CD14-positive monocyte (primary cell): ENCODE measurements at regions not wholly inside any gene's neighbourhood (a gene's known extent, or its start where the extent isn't known, plus 50 kb on each side); places are given as distances from the start of the nearest gene placed in this dataset.

Experiments
- DNase-seq, 3 donors: peaks; one replicate each; pipeline ENCODE4 v3.0.0-alpha.2; 2011 to 2022
- H2AFZ ChIP-seq: 2 replicates; pipeline ENCODE4 v1.6.0; 2012; ENCODE audit warnings: mild to moderate bottlenecking, low read depth, low read length, inconsistent platforms; ENCODE audit not compliant: insufficient read depth, poor library complexity, severe bottlenecking
- H3K27ac ChIP-seq, 2 donors: 1 replicate in 1 of 2; 2 replicates in 1 of 2; pipeline ENCODE4 v1.5.1; 2012 to 2013; ENCODE audit warnings: low read length in 2 of 2, control low read depth in 1 of 2, inconsistent platforms in 1 of 2, low read depth in 1 of 2, mild to moderate bottlenecking in 1 of 2
- H3K27me3 ChIP-seq, 2 donors: one replicate each; pipeline versions ENCODE4 v1.6.0 to v1.6.1; 2011 to 2013; ENCODE audit warnings: low read length in 2 of 2; ENCODE audit not compliant: control insufficient read depth in 2 of 2, insufficient read depth in 2 of 2
- H3K36me3 ChIP-seq, 2 donors: replicated peaks in 1 of 2; 1 replicate in 1 of 2; 2 replicates in 1 of 2; pipeline versions ENCODE4 v1.5.1 to v1.6.1; 2012 to 2013; ENCODE audit warnings: low read length in 2 of 2, control low read depth in 1 of 2, inconsistent platforms in 1 of 2, mild to moderate bottlenecking in 1 of 2; ENCODE audit not compliant: insufficient read depth in 2 of 2, control insufficient read depth in 1 of 2
- H3K4me1 ChIP-seq, 2 donors: 1 replicate in 1 of 2; 2 replicates in 1 of 2; pipeline versions ENCODE4 v1.5.1 to v1.6.1; 2012 to 2013; ENCODE audit warnings: low read length in 2 of 2, control low read depth in 1 of 2, inconsistent platforms in 1 of 2, mild to moderate bottlenecking in 1 of 2, moderate library complexity in 1 of 2; ENCODE audit not compliant: insufficient read depth in 2 of 2, control insufficient read depth in 1 of 2
- H3K4me2 ChIP-seq: replicated peaks from 2 replicates; pipeline ENCODE3; 2012; ENCODE audit warnings: low read length, moderate library complexity, mild to moderate bottlenecking; ENCODE audit not compliant: poor library complexity, severe bottlenecking; ENCODE audit errors: extremely low read depth
- H3K4me3 ChIP-seq, 3 experiments: fragments of 200-600 bp in 1 of 3; sonication (generic) in 1 of 3; replicated peaks in 1 of 3; 1 replicate in 2 of 3; 2 replicates in 1 of 3; pipeline ENCODE4 v1.5.1; 2011 to 2013; ENCODE audit warnings: low read length in 3 of 3, mild to moderate bottlenecking in 3 of 3, control low read depth in 2 of 3, low read depth in 2 of 3, inconsistent platforms in 1 of 3, moderate library complexity in 1 of 3
- H3K79me2 ChIP-seq: 2 replicates; pipeline ENCODE4 v1.6.0; 2012; ENCODE audit warnings: mild to moderate bottlenecking, control low read depth, inconsistent platforms, low read length, moderate library complexity; ENCODE audit not compliant: insufficient read depth
- H3K9ac ChIP-seq: 2 replicates; pipeline ENCODE4 v1.6.0; 2017; ENCODE audit warnings: low read length, mild to moderate bottlenecking; ENCODE audit not compliant: insufficient read depth, poor library complexity, severe bottlenecking
- H3K9me3 ChIP-seq, 2 donors: replicated peaks in 1 of 2; 1 replicate in 1 of 2; 2 replicates in 1 of 2; pipeline versions ENCODE4 v1.5.1 to v1.6.1; 2012 to 2013; ENCODE audit warnings: low read length in 2 of 2, control low read depth in 1 of 2; ENCODE audit not compliant: control insufficient read depth in 1 of 2, insufficient read depth in 1 of 2
- H4K20me1 ChIP-seq: 2 replicates; pipeline ENCODE4 v1.6.0; 2012; ENCODE audit warnings: mild to moderate bottlenecking, low read length, control low read depth, moderate library complexity; ENCODE audit not compliant: insufficient read depth
- H3K27ac Mint-ChIP-seq, 7 donors: one replicate each; pipeline ENCODE4 v1.8.0; 2020; ENCODE audit warnings: mild to moderate bottlenecking in 7 of 7, mixed read lengths in 7 of 7, moderate library complexity in 6 of 7, inconsistent platforms in 2 of 7
- H3K27me3 Mint-ChIP-seq, 3 donors: one replicate each; pipeline ENCODE4 v1.8.0; 2021 to 2022; ENCODE audit warnings: low read depth in 3 of 3, mild to moderate bottlenecking in 3 of 3, mixed read lengths in 3 of 3, moderate library complexity in 3 of 3, inconsistent platforms in 1 of 3
- H3K36me3 Mint-ChIP-seq, 2 donors: one replicate each; pipeline ENCODE4 v1.8.0; 2020; ENCODE audit warnings: mixed read lengths in 2 of 2, inconsistent platforms in 1 of 2, mild to moderate bottlenecking in 1 of 2
- H3K4me1 Mint-ChIP-seq: one replicate; pipeline ENCODE4 v1.8.0; 2020; ENCODE audit warnings: mild to moderate bottlenecking, mixed read lengths
- H3K4me3 Mint-ChIP-seq, 2 donors: one replicate each; pipeline ENCODE4 v1.8.0; 2020; ENCODE audit warnings: mild to moderate bottlenecking in 2 of 2, mixed read lengths in 2 of 2, moderate library complexity in 1 of 2
- H3K9me3 Mint-ChIP-seq, 7 donors: one replicate each; pipeline ENCODE4 v1.8.0; 2020 to 2022; ENCODE audit warnings: mixed read lengths in 7 of 7, mild to moderate bottlenecking in 6 of 7, moderate library complexity in 6 of 7, inconsistent platforms in 2 of 7
- intact Hi-C, 2 donors: fragments of 100-400 bp; cut with micrococcal nuclease; formaldehyde crosslinking; loops; one replicate each; pipeline versions ENCODE4 v1.15.0 to v1.15.1; 2023
- TF ChIP-seq, protein P1 (sequence below): fragments of 200-600 bp; IDR thresholded peaks from one replicate; pipeline ENCODE4 v1.8.0; 2022; ENCODE audit warnings: antibody characterized with exemption, mild to moderate bottlenecking

DNA sequence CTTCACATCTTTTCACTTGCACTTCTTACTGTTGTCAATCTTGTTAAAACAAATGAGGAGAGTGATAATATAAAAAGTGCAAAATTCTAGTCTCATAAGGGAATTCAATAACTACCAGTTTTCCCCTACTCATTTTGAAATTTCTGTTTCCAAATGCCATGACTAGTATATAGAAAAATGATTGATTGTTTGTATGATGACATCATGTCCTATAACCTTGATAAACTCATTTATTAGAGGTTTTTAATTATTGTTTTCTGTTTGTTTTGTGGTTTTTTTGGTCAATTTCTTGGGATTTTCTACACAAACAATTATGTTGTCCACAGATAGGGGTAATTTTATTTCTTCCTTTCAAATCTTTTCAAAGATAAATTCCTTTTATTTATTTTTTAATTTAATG is 559.1 kb downstream of the TLL1 start:
- no peak overlapping the region for H3K27ac Mint-ChIP-seq
- H2AFZ ChIP-seq: no peak overlapping the region
- no peaks in the 10 kb centered on the region for H3K4me1 Mint-ChIP-seq

DNA sequence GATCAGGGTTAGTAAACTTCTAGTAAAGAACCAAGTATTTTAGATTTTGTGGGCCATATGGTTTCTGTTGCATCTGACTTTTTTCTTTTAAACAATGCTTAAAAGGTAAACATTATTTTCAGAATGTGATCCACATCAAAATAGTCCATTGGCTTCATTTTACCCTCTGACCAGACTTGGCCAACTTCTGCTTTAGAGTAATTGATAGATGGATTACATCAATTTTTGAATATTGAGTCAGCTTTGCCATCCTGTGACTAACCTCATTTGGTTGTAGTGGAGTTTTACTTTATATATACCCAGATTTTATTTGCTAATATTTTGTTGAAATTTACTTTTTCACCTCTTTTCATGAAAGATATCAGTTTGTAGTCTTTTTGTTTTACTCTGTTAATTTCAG is 559.8 kb downstream of the TLL1 start:
- intact Hi-C loops: no loop called here

More for the DNA sequence above, 559.1 kb downstream of the TLL1 start:
- intact Hi-C loops: no loop called here
- H3K27me3 Mint-ChIP-seq: no peaks in the 10 kb centered on the region
- peaks cover 0 to 1% (median 0%) of the 10 kb centered on the region in 7 donors for H3K9me3 Mint-ChIP-seq
- no peak for DNase-seq
- Histone ChIP-seq H3K36me3 (no peaks in the 10 kb centered on the region), H3K4me1 (no peaks in the 10 kb centered on the region), H3K4me3 (no peak overlapping the region), H3K9me3 (no peaks in the 10 kb centered on the region), H3K27me3 (no peaks in the 10 kb centered on the region), H3K27ac (no peak overlapping the region), H3K79me2 (no peaks in the 10 kb centered on the region), H3K9ac (no peak overlapping the region), H4K20me1 (no peaks in the 10 kb centered on the region), H3K4me2 (no peak overlapping the region)
- no peak overlapping the region for H3K4me3 Mint-ChIP-seq
- H3K36me3 Mint-ChIP-seq: no peaks in the 10 kb centered on the region
- TF ChIP-seq, protein P1, sequence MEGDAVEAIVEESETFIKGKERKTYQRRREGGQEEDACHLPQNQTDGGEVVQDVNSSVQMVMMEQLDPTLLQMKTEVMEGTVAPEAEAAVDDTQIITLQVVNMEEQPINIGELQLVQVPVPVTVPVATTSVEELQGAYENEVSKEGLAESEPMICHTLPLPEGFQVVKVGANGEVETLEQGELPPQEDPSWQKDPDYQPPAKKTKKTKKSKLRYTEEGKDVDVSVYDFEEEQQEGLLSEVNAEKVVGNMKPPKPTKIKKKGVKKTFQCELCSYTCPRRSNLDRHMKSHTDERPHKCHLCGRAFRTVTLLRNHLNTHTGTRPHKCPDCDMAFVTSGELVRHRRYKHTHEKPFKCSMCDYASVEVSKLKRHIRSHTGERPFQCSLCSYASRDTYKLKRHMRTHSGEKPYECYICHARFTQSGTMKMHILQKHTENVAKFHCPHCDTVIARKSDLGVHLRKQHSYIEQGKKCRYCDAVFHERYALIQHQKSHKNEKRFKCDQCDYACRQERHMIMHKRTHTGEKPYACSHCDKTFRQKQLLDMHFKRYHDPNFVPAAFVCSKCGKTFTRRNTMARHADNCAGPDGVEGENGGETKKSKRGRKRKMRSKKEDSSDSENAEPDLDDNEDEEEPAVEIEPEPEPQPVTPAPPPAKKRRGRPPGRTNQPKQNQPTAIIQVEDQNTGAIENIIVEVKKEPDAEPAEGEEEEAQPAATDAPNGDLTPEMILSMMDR: no peak

More for the DNA sequence above, 559.8 kb downstream of the TLL1 start:
- no peak overlapping the region for H3K4me3 ChIP-seq
- no peaks in the 10 kb centered on the region for H3K27me3 ChIP-seq
- Mint-ChIP-seq H3K36me3 (no peaks in the 10 kb centered on the region), H3K27ac (no peak overlapping the region), H3K27me3 (no peaks in the 10 kb centered on the region), H3K4me1 (no peaks in the 10 kb centered on the region), H3K9me3 (peaks cover 0 to 1% (median 0%) of the 10 kb centered on the region in 7 donors), H3K4me3 (no peak overlapping the region)
- no peaks in the 10 kb centered on the region for H4K20me1 ChIP-seq
- DNase-seq: no peak
- no peaks in the 10 kb centered on the region for H3K36me3 ChIP-seq
- H3K4me2 ChIP-seq: no peak overlapping the region
- no peaks in the 10 kb centered on the region for H3K9me3 ChIP-seq
- no peak overlapping the region for H3K9ac ChIP-seq
- TF ChIP-seq, protein P1: no peak
- no peaks in the 10 kb centered on the region for H3K79me2 ChIP-seq
- H2AFZ ChIP-seq: no peak overlapping the region
- no peak overlapping the region for H3K27ac ChIP-seq
- no peaks in the 10 kb centered on the region for H3K4me1 ChIP-seq
